GM19023 (cell line): ENCODE measurements at regions not wholly inside any gene's neighbourhood (a gene's known extent, or its start where the extent isn't known, plus 50 kb on each side); places are given as distances from the start of the nearest gene placed in this dataset.
"Not testable (repeated sequence)": the region's sequence is repeated elsewhere in the genome, so short reads cannot be mapped to it uniquely, and the experiment has no call there.

Experiments
- ATAC-seq: cut with Tn5 transposase; IDR thresholded peaks from one replicate; pipeline ENCODE4 v1.9.1; 2021; ENCODE audit warnings: mild to moderate bottlenecking, moderate library complexity; ENCODE audit not compliant: unreplicated experiment

DNA sequence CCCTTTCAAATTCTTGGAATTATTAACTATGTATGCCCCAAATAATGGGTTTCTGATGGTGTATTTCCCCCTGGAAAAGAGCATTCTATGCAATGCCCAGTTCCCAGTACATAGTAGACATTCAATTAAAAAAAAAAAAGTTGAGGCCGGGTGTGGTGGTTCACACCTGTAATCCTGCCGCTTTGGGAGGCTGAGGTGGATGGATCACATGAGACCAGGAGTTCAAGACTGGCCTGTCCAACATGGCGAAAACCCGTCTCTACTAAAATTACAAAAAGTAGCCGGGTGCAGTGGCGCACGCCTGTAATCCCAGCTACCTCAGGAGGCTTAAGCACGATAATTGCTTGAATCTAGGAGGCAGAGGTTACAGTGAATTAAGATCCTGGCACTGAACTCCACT is 83.3 kb upstream of the ZNF217 start:
- ATAC-seq, result no peak

DNA sequence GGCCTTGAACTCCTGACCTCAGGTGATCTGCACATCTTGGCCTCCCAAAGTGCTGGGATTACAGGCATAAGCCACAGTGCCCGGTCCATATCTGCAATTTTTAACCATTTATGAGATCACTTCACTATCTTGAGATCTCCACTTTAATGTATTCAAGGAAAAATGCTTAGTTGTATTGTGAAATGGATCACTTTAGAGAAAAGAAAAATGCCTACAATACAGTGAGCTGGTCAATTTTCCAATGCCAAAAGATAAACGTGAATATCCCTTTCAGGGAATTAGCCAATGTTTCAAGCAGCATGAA is 82.8 kb upstream of the ZNF217 start:
- ATAC-seq, result no peak

DNA sequence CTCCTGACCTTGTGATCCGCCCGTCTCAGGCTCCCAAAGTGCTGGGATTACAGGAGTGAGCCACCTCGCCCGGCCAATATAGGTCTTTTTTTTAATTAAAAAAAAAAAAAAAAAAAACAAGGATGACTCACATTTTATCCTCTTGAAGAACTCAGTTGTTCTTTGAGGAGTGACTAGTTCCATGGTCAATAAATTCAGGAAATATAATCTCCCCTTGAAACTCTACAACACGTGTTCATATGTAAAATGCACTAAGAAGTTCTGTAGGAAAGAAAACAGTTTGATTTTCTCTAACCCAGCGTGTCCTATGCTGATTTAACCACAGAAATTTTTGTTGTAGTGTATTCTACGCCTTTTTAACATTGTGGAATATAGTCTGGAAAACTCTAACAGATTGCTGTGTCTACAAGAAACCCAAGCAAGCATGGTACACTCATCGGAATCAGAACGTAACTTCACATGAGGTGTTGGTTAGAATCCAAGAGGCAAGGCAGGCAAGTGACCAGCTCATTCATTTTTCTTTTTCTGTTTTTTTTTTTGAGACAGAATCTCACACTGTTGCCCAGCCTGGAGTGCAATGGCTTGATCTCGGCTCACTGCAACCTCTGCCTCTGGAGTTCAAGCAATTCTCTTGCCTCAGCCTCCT is 79.0 kb upstream of the ZNF217 start:
- no peak for ATAC-seq

DNA sequence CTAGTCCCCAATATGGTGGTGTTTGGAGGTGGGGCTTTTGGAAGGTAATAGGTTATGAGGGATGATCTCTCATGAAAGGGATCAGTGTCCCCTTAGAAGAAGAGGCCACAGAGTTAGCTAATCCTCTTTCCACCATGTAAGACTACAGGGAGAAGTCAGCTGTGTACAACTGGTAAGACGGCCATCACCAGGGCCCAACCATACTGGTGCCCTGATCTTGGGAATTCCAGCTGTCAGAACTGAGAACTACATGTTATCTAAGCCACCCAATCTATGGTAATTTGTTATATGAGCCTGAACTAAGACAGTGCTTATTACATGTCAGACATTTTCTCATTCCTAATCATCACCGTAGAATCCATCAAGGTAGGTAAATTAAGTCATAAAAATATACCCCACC is 77.7 kb upstream of the ZNF217 start:
- no peak for ATAC-seq

DNA sequence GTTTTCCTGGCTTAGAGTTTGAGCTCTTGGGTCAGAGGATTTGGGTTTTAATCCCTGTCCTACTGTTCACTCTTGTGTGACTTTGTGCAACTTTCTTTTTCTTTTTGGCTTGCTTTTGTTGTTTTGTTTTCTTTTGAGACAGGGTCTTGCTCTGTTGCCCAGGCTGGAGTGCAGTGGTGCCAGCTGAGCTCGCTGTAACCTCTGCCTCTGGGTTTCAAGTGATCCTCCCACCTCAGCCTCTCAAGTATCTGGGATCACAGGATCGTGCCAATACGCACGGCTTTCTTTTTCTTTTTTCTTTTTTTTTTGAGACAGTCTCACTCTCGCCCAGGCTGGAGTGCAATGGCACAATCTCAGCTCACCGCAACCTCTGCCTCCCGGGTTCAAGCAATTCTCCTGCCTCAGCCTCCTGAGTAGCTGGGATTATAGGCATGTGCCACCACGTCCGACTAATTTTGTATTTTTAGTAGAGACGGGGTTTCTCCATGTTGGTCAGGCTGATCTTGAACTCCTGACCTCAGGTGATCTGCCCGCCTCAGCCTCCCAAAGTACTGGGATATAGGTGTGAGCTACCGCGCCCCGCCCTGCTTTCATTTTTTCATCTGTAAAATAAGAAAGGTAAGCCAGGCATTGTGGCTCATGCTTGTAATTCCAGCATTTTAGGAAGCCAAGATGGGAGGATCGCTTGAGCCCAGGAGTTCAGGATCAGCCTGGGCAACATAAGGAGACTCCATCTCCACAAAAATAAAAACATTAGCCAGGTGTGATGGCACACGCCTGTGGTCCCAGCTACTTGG is 76.1 kb upstream of the ZNF217 start:
- not testable (repeated sequence) for ATAC-seq

DNA sequence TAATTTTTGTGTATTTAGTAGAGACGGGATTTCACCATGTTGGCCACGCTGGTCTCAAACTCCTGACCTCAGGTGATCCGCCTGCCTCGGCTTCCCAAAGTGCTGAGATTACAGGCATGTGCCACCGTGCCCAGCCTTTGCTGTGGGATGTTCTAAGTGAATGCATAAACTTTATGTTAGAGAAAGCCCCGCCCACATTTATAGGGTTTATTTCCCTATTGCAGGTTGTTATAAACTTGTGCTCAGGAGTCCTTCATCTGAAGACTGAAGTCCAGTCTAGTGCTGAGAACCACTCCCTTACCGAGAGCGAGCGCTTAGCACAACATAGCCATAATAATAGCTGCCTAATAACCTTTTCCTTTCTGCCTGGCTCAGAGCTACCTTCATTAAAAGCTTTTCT is 75.4 kb upstream of the ZNF217 start:
- no peak for ATAC-seq

DNA sequence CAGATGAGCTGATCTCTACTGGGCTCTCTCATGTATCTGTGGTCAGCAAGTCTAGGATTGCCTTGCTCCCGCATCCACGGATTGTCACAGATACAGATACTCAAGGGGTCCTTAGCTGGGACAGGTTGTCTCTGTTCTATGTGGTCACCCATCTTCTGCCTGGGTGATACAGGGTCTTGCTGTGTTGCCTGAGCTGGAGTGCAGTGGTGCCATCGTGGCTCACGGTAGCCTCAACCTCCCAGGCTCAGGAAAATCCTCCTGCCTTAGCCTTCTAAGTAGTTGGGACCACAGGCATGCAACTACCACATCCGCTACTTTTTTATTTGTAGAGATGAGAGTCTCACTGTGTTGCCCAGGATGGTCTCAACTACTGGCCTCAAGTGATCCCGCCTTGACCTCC is 72.5 kb upstream of the ZNF217 start:
- no peak for ATAC-seq

DNA sequence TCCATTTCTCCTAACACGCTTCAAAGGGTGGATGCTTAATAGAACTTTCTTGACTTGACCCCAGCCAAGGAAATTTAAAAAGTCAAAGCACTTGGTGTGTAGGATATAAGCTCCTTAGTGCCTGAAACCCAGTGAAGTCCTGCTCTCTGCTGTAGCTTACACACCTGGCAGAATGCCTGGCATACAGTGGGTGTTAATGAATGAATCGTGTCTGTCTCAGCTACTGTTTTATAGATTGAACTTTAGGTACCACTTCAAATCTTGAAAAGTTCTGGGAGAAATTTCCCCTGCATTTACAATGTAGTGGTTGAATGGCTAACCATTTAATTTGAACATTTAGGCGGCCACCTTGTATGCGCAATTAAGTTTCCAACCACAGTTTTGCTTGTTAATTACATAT is 70.5 kb upstream of the ZNF217 start:
- ATAC-seq, result no peak

DNA sequence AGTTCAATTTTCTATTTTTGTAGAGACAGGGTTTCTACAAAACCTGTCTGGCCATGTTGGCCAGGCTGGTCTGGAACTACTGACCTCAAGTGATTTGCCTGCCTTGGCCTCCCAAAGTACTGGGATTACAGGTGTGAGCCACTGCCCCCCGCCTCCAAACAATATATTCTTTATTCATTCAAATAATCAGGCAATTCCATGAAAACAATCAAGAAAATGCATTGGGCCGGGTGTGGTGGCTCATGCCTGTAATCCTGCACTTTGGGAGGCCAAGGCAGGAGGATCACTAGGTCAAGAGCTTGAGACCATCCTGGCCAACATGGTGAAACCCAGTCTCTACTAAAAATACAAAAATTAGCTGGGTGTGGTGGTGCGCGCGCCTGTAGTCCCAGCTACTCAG is 69.9 kb upstream of the ZNF217 start:
- ATAC-seq, result not testable (repeated sequence)

DNA sequence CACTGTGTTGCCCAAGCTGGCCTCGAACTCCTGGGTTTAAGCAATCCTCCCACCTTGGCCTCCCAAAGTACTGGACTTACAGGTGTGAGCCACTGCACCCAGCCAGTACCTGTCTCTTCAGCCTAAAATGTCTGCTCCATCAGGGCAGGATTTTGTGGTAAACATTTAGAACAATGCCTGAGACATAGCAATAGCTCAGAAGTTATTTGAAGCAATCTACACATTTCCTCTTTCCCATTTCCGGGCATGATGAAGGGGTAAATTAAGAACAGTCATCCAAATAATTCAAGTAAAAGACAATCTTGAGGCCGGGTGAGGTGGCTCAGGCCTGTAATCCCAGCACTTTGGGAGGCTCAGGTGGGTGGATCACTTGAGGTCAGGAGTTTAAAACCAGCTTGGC is 69.0 kb upstream of the ZNF217 start:
- no peak for ATAC-seq

DNA sequence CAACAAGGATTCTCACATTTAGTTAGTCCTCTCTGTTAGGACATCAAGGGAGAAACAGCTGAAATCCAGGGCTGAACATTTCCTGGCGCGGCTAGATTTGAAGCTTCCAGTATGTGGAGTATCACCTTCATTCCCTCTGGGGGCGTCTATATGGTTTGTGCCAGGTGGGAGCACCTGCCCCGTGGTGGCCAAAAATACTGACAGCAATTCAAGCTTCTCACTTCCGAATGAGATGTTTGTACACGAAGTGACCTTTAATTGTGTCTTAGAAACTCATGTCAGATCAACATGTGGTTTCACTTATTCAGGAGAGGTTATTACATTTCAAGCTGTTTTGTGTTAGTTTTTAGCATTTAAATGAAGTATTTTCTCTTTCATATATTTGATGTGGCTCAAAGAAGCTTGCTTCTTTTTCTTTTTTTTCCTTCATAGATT is 67.3 kb upstream of the ZNF217 start:
- ATAC-seq, result no peak

DNA sequence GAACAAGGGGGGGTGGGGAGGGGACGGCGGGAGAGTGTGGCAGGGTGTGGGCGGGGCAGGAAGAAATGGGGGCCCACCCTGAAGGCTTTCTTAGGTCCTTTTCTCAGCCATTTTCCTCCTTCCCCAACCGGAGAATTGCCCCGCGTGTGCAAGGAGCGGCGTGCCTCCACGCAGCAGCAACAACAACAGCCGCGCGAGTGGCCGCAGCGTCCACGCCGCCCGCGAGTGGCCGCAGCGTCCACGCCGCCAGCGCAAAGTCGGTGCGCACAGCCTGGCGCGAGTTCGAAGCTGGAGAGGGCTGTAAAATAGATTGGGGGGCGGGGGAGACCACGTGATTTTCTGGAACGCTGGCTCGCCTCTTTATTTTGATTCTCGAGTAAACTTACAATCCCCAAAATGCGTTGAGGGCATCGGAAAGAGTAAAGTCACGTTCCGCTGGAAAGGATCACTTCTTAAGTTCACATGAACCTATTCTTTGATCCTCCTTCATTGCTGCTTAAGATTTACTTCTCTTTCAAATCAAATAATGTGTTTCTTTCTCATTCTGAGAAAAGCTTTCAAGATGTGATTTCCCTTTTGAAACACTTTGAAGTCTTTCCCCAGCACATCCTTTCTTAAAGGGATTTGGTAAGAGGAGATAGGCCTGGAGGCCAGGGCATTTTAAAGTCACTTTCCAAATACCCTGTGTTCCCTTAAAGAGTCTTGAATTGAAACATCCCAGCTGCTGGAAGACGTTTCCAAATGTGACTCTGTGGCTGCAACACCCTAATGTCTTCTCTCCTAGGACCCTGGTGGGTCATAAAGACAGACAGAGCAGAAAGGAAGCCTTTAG is 66.7 kb upstream of the ZNF217 start:
- no peak for ATAC-seq

DNA sequence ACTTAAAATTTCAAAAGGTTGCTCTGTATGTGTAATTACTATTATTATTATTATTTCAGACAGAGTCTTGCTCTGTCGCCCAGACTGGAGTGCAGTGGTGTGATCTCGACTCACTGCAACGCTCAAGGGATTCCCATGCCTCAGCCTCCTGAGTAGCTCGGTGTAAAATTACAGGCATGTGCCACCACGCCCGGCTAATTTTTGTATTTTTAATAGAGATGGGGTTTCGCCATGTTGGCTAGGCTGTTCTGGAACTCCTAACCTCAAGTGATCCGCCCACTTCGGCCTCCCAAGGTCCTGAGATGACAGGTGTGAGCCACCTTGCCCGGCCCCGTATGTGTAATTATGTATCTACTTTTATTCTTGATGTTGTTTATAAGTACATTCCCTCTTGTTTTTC is 65.3 kb upstream of the ZNF217 start:
- ATAC-seq, result no peak

DNA sequence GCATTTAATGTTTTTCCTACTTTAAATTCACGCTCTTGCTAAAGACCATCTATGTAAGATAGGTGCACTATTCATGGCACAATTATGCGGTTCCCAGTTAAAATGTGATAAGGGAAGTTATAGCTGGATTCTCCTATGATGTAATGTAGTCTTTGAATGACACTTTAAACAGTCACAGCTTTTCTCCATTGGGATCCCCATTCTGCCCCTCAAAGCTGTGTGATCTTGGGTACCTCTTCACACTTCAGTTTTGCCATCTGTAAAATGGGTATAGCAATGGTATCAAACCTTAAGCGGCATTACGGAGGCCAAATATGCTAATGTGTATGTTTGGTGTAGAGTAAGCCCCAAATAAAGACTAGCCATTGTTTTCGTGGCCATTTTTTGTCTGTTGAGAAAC is 64.7 kb upstream of the ZNF217 start:
- ATAC-seq, result no peak

DNA sequence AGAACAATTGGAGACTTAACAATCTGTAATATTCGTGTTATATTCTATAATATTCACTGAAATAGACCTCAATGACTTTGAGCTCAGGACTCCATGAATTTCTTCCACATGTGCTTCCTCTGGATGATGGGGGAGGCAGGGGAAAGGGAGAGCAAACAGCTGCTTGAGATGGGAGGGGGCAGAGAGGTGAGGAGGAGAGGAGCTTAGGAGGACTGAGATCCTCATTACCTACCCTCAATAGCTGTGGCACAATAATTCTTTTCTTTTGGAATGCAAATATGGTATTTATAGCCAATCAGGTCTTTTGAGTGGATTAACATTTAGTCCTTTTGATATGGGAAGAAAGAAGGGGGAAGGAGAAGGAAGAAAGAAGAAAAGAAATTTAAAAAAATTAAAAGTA is 64.1 kb upstream of the ZNF217 start:
- ATAC-seq, result no peak

DNA sequence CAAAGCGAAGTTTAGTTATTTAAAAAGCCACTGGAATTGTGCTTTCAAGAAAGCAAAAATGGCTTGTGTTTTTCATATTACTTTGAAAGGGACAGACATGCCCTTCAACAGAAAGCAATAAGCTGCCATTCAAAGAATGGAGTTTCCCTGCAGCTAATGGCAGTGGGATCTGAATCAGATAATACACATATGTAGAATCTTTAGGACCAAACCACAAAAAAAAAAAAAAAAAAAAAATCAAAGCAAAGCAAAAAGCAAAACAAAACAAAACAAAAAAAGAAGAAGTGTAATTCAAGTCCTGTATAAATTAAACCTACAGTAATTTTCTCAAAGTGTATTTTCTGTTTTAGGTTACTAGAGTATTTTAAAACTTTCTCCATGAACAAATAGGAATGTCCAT is 63.6 kb upstream of the ZNF217 start:
- ATAC-seq, result no peak

DNA sequence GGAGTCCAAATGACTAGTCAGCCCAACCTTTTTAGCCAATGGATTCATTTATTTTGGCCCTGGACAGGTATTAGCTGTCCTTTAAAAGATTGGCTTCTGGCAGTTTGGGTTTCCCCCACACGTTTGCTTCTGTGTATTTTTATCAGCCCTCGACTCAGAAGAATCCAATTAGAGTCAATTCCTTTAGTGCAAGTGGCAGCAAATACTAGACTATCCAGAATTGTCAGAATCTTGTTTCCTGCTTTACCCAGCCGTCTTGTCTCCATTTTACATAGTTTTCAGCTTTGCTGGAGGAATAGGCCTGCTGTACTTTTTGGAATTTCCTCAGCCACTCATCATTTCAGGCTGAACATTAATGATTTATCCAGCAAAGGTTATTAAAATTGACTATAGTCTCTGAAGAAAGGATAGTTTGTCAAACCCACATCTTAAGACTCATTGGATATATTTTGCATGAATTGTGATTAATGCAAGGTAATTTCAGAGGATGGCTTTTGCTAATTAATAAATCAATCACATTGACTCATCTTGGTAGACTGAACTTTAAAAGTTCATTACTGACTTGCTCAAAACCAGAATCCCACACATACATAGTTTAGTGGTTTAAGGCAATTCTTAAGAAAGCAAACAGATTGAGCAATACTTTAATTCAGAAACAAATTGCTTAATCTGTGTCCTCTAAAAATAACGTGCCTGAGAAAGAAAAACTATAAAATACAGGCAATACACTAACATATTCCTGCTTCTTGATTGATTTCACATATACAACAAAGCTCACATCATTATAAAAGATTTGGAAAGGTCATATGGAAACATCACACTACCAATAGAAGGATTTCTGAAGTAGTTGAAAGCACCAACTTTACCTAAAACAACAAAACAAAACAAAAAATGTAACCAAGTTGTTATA is 62.9 kb upstream of the ZNF217 start:
- ATAC-seq, result no peak

DNA sequence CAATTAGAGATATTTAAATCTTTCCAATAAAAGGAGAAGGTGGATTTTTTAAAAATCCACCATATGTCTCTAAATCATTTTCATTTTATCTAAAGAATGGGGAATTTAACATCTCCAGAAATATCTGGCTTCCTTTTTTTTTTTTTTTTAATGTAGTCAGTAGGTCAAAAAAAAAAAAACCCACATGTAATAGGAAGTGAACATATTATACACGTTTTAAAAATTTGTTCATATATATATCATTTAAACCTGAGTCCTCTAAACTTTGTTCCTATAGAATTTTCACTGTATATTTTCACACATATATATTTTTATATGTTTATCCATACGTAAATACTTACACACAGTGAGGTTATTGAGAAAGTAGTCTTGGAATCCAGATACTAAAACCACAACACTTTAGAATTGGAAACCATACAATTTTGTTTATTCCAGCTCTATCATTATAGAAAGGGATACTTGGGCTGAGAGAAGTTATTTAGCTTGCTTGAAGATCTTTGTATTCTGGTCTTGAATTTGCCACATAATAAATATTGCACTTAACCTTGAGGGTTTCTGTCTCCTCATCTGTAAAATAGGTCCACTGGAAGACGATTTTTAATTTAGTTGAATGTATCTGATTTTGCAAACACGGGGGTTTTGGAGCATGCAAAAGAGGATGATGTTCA is 62.1 kb upstream of the ZNF217 start:
- no peak for ATAC-seq

DNA sequence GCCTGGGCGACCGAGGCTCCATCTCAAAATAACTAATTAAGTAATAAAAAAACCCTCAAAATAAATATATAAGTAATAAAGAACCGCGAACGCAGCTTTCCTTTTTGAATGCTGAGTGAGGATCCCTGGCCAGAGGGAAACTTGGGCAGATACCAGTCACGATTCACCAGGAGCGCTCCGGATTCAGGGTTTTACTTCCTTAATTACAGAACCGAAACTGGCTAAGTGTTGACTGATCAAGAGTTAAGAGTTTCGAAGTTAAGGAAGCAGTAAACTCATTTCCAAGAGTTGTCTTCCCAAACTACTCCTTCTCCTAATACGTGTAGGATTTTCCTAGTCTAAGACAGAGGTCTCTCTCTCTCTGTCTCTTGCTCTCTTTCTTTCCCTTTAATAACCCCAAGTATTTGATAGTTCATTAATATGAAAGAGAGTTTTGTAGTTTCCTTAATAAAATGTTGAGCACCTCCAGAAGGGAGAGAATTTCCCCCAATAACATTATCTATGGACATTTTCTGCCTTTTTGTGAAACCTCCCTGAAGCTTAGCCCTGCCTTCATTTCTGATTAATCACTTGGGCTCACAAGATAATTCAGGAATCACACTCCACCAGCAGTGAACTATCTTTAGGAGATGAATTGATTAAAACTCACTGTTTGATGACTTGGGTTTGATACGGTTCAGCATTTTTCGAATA is 61.4 kb upstream of the ZNF217 start:
- ATAC-seq, result no peak

DNA sequence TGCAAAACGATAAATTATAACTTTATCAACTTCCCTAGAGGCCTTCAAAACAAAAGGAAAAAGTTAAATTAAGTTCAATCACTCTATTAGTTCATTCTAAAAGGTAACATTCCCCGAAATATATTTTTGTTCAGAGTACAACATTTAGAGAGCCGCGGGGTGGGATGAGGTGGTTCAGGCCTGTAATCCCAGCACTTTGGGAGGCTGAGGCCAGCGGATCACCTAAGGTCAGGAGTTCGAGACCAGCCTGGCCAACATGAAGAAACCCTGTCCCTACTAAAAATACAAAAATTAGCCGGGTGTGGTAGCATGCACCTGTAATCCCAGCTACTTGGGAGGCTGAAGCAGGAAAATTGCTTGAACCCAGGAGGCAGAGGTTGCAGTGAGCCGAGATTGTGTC is 60.9 kb upstream of the ZNF217 start:
- not testable (repeated sequence) for ATAC-seq
